HUDEP-2 (cell line): ENCODE measurements at regions not wholly inside any gene's neighbourhood (a gene's known extent, or its start where the extent isn't known, plus 50 kb on each side); places are given as distances from the start of the nearest gene placed in this dataset.

ENCODE experiments used
- DNase-seq, 76 experiments: peaks; one replicate each; lab custom pipeline; 2025; ENCODE audit not compliant: unreplicated experiment in 76 of 76; lab: John Stamatoyannopoulos, UW

DNA sequence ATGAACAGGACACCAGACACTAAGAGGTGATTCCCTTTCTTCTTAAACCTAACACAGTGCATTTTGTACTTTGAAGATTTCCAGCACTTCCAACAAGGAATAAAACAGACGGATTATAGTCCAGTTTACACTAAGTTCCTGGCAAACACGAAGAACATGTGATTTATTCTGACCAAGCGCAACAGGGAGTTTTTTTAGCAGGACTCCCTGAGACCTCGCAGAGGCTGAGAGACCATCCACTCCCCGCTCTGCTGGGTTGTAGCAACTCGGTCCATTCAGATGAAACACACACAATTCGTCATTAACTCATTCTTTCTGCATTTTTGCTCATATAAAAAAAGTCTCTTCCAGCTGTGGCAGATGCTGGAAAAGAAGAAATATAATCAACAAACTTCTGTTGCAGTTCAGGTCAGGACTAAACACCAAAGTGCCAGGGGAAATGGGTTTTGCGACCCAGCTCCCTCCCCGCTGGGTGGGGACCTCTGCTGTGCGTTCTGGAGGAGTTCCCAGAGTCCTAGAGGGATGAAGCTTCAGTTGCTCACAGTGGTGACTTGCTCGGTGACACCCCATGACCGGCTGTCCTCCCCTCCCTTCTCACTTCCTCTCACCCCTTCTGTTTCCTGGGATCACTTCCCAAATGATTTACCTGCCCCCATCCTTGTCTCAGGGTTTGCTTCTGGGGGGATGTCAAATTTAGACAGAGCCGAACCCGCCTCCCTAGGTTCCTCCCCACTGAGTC, 52.5 kb downstream of the KCNF1 start:
- no peak for DNase-seq

DNA sequence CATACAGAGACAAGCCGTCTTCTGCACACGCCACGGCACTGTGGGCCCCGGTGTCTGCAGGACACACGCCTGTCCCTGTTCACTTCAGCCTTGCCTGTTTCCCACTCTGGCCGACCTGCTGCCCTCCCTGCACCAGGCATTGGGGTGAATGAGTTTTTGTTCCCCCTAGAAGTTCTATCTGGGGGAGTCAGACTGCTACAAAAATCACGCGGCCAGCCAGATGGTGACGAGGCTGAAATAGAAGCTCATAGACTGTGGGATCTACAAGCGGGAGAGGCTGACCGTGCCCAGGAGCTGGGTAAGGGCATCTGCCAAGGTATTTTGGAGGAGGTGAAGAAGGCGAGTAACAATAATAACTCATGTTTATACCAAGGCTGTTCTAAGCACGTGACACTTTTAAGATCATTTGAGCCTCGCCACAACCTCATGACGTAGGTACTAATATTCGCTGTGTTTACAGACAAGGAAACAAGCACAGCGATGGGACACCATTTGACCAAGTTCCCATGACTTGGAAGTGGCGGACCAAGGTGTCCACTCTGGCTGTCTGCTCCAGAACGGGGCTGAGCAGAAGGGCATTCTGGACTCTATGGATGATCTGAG, 53.6 kb downstream of the KCNF1 start:
- DNase-seq: no peak

DNA sequence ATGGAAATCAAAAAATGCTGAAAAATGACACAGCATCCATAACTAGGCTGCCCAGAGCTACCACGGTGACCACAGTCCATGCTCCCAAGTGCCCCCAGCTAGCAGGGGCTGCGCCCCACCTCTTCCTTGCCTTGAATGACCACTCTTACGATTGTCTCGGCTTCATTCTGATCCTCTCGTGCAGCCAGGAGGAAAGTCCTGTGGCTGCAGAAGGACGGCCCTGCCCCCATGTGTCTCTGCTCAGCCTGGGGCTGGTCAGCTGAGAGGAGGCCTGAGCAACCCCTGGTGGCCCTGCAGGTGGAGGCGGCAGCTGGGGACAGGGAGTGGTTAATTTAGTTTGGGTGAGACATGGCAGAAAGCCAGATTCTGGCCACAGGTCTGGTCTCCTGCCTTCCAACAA, 54.3 kb downstream of the KCNF1 start:
- no peak for DNase-seq

DNA sequence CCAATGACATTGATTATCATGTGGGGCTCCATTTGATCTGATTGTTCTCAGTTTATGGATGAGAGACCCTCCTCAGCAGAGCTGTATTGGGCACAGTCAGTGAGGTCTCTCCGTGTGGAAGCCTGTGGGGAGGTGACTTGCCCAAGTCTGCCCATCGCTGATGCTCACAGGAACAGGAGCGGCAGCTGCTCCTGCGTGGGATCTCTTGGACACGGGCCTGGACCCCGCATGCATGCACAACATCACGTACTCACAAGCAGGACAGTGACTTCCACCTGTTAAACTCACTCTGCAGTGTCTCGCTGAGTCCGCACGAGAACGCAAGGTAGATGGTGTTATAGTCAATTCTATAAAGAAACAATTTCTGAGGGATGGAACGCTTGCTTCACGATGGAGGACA, 55.0 kb downstream of the KCNF1 start:
- no peak for DNase-seq

DNA sequence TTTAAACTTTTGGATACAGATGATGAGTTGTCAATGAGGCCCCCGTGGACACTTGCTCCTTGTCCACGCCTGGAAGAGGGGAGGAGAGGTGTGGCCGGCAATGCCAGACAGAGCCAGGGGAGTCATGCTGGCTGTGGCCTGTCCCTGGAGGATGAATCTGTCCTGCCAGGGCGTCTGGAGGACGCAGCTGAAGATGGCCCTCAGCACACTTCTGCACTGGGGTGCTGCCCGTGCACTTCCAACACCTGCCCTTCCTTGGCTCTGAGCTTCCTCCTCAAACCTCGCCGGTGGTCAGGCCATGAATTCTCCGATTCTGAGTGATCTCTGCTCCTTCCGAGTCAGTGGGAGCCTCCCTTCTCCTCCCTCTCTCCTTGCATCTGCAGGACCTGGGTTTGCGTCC, 56.4 kb downstream of the KCNF1 start:
- no peak for DNase-seq

DNA sequence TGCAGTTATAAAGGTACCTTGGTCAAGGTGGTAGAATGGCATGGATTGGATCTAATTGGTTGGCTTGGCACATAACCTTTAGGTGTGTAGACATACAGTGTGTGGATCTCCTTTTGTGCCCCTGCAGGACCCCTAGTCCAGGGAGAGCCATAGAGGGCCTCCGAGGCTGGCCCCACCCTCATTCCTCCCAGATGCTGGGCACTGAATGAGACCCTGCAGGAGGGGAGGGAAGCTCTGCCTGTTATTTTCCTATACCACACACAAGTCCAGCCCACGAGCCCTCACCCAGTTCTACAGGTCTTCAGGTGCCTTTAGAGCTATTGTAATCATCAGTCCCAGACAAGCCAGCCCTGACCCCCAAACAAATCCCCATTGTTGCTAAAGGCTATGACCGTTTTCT, 58.9 kb downstream of the KCNF1 start:
- no peak for DNase-seq

DNA sequence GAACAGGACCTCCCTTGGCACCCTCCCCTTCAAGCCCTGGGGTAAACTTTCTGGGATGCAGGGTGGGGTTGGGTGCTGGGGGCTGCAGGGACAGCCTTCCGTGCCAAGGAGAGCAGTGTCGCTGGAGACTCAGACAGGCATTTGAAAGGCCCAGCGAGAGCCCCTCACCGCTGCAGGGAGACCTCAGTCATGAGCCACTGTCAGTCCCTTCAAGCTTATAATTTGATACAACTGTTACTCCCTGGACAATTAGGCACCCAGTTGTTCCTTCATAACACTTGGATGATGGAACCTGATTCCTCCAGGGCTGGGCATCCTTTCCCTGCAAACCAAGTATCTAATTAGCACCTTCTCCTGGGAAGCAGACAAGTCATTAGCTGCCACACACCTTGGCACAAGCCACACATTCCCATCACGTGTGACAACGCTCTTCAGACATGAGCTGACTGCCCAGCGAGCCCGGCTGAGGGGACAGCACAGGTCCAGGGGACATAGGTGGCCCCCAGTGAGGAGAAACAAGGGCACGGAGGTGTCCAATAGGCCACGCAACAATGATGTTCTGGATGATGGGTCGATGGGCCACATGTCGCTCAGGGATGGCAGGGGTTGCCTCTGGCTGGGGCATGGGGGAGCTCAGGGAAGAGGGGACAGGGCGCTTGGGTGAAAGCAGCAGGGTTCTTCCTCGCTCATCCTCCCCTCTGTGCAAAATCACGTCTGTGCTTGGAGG, 59.6 kb downstream of the KCNF1 start:
- DNase-seq: no peak

DNA sequence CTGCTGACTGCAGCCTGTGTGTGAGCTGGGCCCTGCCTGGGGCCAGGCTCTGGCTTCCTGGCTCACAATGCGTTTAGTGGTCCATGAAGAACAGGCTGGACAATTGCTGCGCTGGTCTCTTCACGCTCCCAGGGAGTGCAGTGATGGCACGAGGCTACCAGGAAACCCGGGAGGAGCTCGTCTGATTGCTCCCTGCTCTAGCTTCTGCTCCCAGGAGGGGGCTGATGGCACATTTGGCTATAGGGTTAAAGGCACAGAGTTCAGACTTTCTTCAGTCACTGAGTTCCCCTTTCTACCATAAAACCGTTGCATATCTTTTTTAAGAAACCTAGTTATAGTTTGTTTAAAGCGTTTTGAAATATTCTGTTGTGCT, 60.1 kb downstream of the KCNF1 start:
- DNase-seq: no peak

DNA sequence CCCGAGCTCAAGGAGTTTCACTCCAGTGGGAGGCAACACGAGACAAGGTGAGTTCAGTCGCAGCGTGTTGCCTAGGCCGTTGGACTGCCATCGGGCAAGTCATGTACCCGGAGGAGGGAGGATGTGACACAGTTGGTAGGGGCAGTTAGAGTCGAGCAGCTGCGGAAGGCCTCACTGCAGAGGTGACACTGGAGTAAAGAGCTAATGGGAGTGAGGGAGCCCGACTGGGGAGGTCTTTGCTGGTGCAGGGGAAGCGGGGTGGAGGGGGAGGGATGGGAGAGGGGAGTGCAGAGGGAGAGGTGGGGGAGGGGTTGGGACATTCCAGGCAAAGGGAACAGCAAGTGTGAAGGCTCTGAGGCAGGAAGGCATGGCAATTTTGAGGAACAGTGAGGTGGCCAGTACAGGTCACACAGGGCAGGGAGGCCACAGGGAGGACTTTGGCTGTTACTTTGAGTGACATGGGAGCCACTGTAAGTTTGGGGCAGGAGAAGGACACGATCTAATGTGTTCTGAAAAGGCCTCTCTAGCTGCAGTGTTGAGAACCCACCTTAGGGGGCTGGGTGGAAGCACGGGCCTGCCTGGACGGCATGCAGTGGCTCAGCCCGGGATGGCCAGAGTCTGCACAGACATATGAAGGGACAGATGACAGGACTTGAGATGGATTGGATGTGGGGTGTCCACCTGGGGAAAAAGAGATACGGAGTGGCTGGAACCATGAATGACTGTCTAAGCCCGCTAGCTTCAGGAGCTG, 61.1 kb downstream of the KCNF1 start:
- DNase-seq: no peak

DNA sequence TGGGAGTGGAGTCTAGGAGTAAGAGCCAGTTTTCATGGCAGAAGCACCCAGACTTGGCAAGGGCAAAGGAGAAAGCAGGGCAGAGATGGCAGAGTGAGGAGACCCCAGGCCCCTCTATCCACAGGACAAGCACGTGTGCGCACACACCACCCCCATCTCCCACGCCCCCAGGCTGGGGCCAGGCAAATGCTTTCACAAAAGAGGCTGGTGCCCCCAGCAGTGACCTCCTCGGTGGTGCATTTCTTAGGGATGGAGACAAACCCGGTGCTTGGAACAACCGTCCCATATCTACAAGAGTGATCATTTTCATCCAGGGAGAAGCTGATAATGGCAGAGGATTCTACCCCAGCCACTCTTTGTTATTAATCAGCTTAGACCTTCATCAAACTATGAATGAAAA, 62.0 kb downstream of the KCNF1 start:
- DNase-seq: no peak

DNA sequence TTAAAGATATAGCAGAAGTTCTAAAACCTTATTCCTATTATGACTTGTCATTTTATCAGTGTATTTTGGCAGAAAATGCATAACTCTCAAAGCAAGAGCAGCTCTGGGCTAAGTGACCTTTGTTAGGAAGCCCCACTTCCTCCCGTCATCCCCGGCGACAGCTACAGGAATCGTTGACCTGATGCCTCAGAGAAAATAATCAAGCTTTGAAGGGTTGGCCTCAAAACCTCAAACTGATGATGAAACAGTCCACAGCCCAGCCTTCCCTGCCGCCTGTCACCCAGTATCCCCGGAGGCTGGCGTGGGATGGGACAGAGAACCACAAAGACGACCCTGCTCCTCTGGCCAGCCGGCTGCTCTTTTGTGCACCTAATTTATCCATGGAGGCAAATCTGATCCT, 65.3 kb downstream of the KCNF1 start:
- no peak for DNase-seq

DNA sequence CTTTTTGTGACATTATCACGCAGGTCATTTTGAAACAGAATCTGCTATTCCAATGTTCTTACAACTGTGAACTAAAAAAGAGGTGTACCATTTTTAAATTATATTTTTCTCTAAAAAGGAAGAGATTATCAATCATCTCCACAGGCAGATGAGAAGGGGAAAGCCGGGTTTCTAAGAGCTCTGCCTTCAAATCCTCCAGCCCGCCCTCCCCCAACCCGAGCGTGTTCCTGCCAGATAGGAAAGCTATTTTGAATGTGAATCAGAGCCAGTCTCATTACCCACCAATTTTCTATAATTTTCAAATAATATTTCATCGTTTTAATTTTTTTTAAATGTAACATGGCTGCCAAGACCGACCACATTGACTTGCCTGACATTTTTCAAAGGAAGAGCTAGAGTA, 65.9 kb downstream of the KCNF1 start:
- DNase-seq: no peak

DNA sequence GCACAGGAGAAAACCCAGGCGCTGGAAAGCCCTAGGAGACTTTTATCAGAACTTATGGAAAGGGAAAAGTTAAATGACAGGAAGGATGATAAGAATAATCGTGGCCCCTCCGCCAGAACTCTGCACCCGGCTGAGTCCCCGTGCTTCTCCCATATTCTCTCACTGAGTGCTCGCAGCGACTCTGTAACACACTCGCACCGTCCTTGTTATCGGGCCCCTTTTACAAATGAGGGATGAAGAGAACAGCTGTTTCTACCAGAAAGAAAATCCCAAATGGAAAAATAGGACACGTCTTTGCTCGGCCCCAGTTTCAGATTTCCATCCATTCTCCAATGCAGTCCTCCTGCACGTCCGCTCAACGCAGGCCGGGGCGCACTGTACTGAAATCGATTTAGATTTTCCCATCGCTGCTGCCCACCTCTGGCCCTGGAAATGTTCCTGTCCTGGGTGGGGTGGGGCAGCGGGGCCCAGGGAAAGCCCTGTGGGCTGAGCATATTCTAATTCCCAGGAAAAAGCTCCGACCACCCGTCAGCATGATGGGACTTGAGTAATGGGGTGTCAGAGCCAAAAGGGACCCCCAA, 66.4 kb downstream of the KCNF1 start:
- no peak for DNase-seq

DNA sequence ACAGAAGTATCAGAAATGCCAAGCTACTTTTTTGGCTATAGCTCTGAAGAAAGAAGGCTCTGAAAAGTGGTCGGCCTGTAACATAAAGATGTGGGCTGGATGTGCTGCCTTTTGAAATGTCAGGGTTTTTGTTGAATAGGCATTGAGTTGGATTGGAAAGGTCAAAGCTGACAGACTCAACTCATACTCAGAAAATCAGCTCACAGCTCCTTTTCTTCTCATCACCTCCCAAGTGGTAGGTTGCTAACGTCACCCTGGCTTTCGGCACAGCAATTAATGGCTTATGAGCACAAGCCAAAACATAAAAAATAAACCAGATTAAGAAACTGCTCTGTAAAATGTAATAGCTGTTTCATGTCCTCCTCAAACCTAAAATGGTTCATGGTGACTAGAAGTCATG, 68.3 kb downstream of the KCNF1 start:
- DNase-seq: no peak

DNA sequence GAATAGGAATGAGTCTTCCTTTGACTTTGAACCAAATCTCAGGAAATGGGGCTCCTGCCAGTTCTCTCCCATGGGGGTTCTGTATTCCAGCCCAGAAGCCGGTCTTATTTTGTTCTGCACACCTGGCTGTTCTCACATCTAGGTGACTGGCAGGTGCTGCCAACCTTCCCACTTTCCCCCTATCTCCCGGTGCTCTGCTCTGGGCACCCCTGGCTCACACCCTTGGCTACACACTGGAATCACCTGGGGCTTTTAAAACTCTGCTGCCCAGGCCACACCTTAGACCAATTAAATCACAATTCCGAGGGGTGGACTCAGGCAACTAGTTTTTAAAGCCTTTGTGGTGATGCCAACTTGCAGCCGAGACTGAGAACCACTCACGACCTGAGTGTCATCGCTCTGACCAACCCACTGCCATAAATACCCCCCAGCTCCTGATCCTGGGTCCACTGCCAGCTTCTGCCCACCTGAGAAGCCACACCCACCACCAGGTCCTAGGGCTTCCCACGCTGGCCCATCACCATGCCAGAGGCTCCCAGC, 69.2 kb downstream of the KCNF1 start:
- DNase-seq: no peak

DNA sequence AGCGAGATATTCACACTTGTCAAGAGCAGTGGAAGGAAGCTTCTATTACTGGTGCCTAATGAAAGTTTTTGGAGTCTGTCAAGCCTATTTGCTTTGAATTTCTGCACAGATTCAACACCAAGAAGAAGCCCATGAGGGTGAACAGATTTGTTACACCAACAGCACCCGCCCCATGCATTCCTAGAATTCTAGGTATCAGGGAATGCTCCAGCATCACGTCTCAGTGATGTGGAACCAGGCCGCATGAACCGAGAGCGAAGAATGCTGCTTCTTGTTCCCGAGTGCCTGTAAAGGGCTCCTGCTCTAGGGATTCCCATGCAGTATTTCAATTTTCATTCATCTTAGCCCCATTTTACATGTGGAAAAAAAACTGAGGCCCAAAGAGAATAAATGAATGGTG, 69.7 kb downstream of the KCNF1 start:
- no peak for DNase-seq

DNA sequence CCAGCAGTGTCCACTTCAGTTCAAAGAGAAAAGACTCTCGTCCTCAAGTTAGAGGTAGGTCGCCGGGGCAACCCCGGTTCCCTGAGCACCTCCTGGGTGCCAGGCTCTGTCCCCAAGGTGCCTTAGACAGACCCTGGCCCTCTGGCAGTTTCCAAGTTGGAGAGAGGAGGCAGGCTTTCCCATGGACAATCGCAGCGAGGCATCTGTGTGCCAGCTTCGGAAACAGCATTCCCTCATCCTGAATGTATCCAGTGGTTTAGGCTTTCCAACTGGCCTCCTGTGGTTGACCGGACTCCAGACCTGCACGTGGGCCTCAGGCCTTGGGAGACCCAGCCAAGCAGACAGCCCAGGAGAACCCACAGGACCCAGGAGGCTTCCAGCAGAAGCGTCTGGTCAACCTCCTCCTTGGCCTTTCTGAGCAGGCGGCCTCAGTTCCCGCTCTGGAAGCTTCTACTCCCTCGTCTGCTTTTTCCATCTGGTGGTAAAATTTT, 70.3 kb downstream of the KCNF1 start:
- no peak for DNase-seq

DNA sequence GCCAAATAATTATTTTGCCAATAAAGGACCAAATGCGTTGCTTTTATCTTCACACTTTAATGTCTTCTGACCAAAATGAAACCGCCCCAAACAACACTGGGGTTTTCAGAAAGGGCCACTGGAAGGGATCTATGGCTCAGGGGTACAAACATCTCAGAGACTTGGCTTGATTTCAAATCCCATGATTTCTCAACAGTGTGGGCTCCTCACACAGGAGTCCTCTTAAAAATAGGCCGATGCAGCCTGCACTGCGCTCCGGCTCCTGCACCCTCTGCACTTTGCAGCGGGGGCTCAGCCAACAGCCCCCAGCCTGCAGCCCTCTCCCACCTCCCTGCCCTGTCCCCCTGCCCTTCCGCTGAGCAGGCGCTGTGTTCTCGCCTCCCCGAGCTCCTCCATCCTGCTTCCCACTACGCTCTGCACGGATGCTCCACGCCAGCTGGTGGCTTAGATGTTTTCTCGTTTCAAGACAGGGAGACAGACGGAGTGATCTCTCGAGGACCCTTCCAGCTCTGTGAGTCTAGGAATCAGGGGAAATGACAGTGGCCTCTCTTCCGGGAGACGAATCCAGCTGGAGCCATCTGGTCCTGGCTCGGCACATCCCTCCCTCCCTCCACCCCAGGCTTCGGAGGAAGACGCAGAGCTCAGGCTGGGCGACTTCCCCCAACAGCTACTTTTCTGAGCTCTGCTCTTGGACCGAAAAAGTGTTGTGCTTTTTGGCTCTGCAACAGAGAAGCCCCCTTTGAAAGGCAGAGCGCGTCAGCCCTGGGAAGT, 71.4 kb downstream of the KCNF1 start:
- no peak for DNase-seq

DNA sequence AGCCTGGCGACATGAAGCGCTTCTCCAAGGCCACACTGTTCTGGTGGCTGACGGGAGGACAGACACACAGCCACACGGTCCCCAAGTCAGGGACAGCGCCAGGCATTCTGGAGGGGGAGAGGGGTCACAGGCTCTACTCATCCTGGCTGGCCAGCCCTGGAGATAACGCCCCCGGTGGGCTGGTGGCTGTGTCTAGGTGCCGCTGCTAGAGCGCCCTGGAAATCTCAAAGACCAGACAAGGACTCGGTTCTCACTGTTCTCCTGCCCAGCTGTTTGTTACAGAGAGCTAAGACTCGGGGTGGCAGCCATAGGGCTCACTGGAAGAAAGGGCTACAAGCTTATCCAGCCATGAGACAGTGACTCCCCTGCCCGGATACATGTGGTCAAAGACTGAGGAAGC, 72.0 kb downstream of the KCNF1 start:
- DNase-seq: no peak
